Panc1 (cell line): ENCODE measurements at regions not wholly inside any gene's neighbourhood (a gene's known extent, or its start where the extent isn't known, plus 50 kb on each side); places are given as distances from the start of the nearest gene placed in this dataset.

Source experiments
- CTCF ChIP-seq: fragments of 450-650 bp; IDR thresholded peaks from 2 replicates; pipeline ENCODE4 v1.5.1; 2017; ENCODE audit warnings: mild to moderate bottlenecking
- POLR2AphosphoS5 ChIP-seq: IDR thresholded peaks from 2 replicates; pipeline ENCODE4 v1.6.1; 2012; ENCODE audit warnings: mild to moderate bottlenecking, low read depth, low read length, moderate library complexity
- SIN3A ChIP-seq: IDR thresholded peaks from 2 replicates; pipeline ENCODE4 v1.6.1; 2012; ENCODE audit warnings: low read depth, mild to moderate bottlenecking, low read length, moderate library complexity, borderline replicate concordance; ENCODE audit not compliant: insufficient read depth

GRCh38 chrX:151478058-151478457 is 81.1 kb downstream of the VMA21 start:
- TF ChIP-seq POLR2AphosphoS5 (no peak), CTCF (no peak), SIN3A (no peak)
